Transverse colon (tissue), 4 donors: ENCODE measurements at regions not wholly inside any gene's neighbourhood (a gene's known extent, or its start where the extent isn't known, plus 50 kb on each side); places are given as distances from the start of the nearest gene placed in this dataset.

Source experiments
- DNase-seq: peaks from one replicate; pipeline ENCODE4 v3.0.0-alpha.2; 2019
- H3K27ac ChIP-seq, 4 donors: fragments of 200-600 bp; sonication (generic); 2 replicates each; pipeline ENCODE4 v1.5.1; 2016 to 2018; ENCODE audit warnings: inconsistent platforms in 4 of 4
- H3K27me3 ChIP-seq: fragments of 200-600 bp; sonication (generic); 2 replicates; pipeline ENCODE4 v1.5.1; 2017; ENCODE audit warnings: inconsistent platforms
- H3K36me3 ChIP-seq, 4 donors: fragments of 200-600 bp; sonication (generic); 2 replicates each; pipeline ENCODE4 v1.5.1; 2017 to 2019; ENCODE audit warnings: inconsistent platforms in 4 of 4
- H3K4me1 ChIP-seq, 4 donors: fragments of 200-600 bp; sonication (generic); 2 replicates each; pipeline ENCODE4 v1.5.1; 2017 to 2020; ENCODE audit warnings: inconsistent platforms in 4 of 4
- H3K4me3 ChIP-seq, 4 donors: fragments of 200-600 bp; sonication (generic); 1 replicate in 1 of 4; 2 replicates in 3 of 4; pipeline versions ENCODE4 v1.5.1 to v1.6.1; 2017 to 2019; ENCODE audit warnings: inconsistent platforms in 4 of 4
- H3K9me3 ChIP-seq, 2 donors: fragments of 200-600 bp; sonication (generic); 2 replicates each; pipeline ENCODE4 v1.5.1; 2017 to 2019; ENCODE audit warnings: inconsistent platforms in 2 of 2
- EP300 ChIP-seq: sonication (generic); formaldehyde crosslinking; IDR thresholded peaks from one replicate; pipeline ENCODE4 v1.6.1; 2017; ENCODE audit warnings: antibody characterized with exemption, low read depth
- POLR2A ChIP-seq: fragments of 450-650 bp; IDR thresholded peaks from one replicate; pipeline ENCODE4 v1.6.1; 2016; ENCODE audit warnings: antibody characterized with exemption, mild to moderate bottlenecking, moderate library complexity
- POLR2AphosphoS5 ChIP-seq, 3 donors: sonication (generic); formaldehyde crosslinking; IDR thresholded peaks; one replicate each; pipeline ENCODE4 v1.6.1; 2016; ENCODE audit warnings: antibody characterized with exemption in 3 of 3
- WGBS, 2 donors: methylation state at CpG; one replicate each; pipeline ENCODE4 v1.1.5; 2018; ENCODE audit warnings: low coverage in 1 of 2; 5-methylcytosine and 5-hydroxymethylcytosine counted together
- in situ Hi-C, 4 donors: fragments of 200-750 bp; cut with MboI; loops; one replicate each; pipeline versions ENCODE4 v1.15.0 to v1.15.1; 2017; ENCODE audit warnings: low sequenced_read_pairs in 3 of 4, low pct_ligation_motif_present in 1 of 4, low pct_unique_long_range_greater_than_20kb in 1 of 4
- intact Hi-C: fragments of 100-400 bp; cut with DNase I; formaldehyde crosslinking; loops from one replicate; pipeline ENCODE4 v1.15.1; 2023; ENCODE audit warnings: low total_unique reads
- TF ChIP-seq, protein P1 (sequence below), 5 experiments: fragments of 200-600 bp in 3 of 5; fragments of 450-650 bp in 2 of 5; sonication (generic) in 3 of 5; IDR thresholded peaks; 1 replicate in 2 of 5; 2 replicates in 3 of 5; pipeline ENCODE4 v1.5.1; 2016 to 2017; ENCODE audit warnings: antibody characterized with exemption in 5 of 5, inconsistent platforms in 3 of 5, mild to moderate bottlenecking in 2 of 5, moderate library complexity in 1 of 5

DNA sequence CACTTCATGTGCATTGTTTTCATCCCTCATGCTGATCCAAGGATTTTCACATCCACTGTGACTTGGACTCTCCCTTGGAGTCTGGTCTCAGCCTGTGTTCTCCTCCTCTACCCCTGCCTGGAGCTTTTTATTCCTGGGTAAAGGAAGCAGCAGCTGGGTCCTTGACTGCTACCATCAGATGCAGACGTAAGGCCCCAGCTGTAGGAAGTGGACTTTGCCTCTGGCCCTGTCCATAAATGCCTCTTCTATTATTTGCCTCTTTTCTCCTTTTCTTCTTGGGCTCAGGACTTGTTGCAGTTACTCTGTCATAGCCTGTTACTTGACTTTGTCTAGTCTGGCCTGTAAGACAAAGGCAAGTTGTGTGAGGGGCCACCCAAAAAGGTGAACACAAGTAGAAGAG lies 303.8 kb downstream of the NXPE2 start:
- WGBS, 2 donors = 29% methylated on average over 1 of the region's 1 CpG; no CpG with 5 or more reads in 1 of the 2 donors
- DNase-seq = no peak
- no peak for TF ChIP-seq EP300
- TF ChIP-seq POLR2A = no peak
- TF ChIP-seq, protein P1, sequence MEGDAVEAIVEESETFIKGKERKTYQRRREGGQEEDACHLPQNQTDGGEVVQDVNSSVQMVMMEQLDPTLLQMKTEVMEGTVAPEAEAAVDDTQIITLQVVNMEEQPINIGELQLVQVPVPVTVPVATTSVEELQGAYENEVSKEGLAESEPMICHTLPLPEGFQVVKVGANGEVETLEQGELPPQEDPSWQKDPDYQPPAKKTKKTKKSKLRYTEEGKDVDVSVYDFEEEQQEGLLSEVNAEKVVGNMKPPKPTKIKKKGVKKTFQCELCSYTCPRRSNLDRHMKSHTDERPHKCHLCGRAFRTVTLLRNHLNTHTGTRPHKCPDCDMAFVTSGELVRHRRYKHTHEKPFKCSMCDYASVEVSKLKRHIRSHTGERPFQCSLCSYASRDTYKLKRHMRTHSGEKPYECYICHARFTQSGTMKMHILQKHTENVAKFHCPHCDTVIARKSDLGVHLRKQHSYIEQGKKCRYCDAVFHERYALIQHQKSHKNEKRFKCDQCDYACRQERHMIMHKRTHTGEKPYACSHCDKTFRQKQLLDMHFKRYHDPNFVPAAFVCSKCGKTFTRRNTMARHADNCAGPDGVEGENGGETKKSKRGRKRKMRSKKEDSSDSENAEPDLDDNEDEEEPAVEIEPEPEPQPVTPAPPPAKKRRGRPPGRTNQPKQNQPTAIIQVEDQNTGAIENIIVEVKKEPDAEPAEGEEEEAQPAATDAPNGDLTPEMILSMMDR (IDR thresholded peaks at IDR 0.05) = no peak
- TF ChIP-seq POLR2AphosphoS5 (IDR thresholded peaks at IDR 0.05) = no peak
- no peak overlapping the region for H3K4me3 ChIP-seq
- H3K27me3 ChIP-seq = no peaks in the 10 kb centered on the region
- H3K9me3 ChIP-seq = no peaks in the 10 kb centered on the region
- in situ Hi-C loops (no loop called here), intact Hi-C loops (no loop called here)
- H3K27ac ChIP-seq = no peak overlapping the region
- no peaks in the 10 kb centered on the region for H3K36me3 ChIP-seq
- no peaks in the 10 kb centered on the region for H3K4me1 ChIP-seq

DNA sequence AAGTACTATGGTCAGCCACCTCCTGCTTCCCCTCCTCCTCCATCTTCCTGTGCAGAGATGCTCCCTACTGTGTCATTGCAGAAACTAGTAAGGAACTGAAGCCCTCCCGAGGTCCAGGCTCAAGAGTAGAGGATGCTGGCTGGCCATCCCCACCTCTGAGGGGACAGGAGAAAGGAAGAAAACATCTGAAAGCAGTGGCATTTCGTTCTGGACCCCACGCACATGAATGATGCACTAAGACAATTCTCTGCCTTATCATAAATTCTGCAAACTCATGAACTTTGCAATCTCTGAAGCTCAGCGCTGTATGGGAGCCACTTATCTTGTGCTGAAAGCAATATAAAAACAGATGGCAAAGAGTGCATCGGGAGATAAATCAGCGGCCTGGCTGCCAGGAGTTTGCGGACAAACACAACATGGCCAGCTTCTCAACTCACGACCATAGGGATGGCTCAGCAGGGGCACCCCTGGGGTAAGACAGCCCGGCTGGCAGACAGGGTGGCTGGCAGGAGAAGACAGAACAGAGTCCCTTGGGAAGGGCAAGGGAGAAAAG lies 306.4 kb downstream of the NXPE2 start:
- intact Hi-C loops = no loop called here
- WGBS, 2 donors = 81 to 83% methylated on average over 7 to 9 of the region's 9 CpGs
- Histone ChIP-seq H3K4me1 (no peaks in the 10 kb centered on the region), H3K27ac (no peak overlapping the region), H3K36me3 (no peaks in the 10 kb centered on the region), H3K4me3 (no peak overlapping the region), H3K27me3 (no peaks in the 10 kb centered on the region), H3K9me3 (no peaks in the 10 kb centered on the region)
- in situ Hi-C loops = no loop called here
- DNase-seq = no peak
- TF ChIP-seq POLR2A (no peak), EP300 (no peak), POLR2AphosphoS5 (IDR thresholded peaks at IDR 0.05) (no peak)
- TF ChIP-seq, protein P1 (IDR thresholded peaks at IDR 0.05) = no peak

DNA sequence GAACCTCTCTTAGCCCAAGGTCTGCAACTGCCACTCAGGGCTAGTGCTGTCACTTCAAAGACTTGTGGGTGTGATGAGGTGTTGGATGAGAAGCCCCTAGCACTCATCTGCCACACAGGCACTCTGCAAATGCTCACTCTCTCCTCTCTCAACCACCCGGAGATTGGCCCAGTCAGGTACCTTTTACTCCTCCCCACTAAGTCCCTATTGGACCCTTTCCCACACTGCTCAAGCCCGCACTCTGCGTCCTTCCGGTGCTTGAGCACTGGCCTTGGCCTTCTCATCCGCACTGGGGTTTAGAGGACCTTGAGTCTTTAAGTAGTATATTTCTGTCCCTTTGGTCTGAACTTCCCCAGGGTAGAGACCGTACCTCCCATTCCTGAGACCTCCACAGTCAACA lies 308.0 kb downstream of the NXPE2 start:
- intact Hi-C loops (no loop called here), in situ Hi-C loops (no loop called here)
- no peaks in the 10 kb centered on the region for H3K27me3 ChIP-seq
- no peak for DNase-seq
- H3K4me3 ChIP-seq = no peak overlapping the region
- no peaks in the 10 kb centered on the region for H3K4me1 ChIP-seq
- H3K27ac ChIP-seq = no peak overlapping the region
- H3K9me3 ChIP-seq = no peaks in the 10 kb centered on the region
- H3K36me3 ChIP-seq = no peaks in the 10 kb centered on the region
- TF ChIP-seq EP300 = no peak
- TF ChIP-seq, protein P1 (IDR thresholded peaks at IDR 0.05) = no peak
- TF ChIP-seq POLR2A = no peak
- no peak for TF ChIP-seq POLR2AphosphoS5 (IDR thresholded peaks at IDR 0.05)
- WGBS, 2 donors = 85 to 100% methylated on average over 2 to 6 of the region's 6 CpGs

DNA sequence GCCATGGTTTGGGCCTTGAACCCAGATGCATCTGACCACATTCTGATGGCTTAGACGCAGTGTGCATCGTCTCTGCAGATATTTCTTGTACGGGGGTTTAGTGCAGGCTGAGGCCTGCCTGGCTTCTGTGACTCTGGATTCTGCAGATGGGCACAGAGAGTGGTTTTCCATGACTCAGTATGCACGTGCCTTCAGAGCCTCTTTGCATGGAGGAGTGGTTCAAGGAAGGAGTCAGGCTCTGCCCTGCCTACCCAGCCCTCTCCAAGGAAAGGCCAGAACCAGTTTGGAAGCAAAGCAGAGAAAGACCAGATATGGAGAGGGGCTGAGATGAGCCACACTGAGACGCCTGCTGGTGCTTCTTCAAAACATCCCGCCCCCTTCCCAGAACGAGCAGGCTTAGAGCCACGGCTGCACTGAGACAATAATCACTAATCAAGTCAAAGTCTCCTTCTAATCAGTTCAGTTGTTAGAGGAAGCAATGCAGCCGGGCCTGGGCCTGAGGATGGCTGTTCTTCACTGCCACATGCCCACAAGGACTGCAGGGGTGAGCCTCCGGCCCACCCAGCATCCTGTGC lies 308.9 kb downstream of the NXPE2 start:
- Histone ChIP-seq H3K27ac (no peak overlapping the region), H3K4me3 (no peak overlapping the region), H3K36me3 (no peaks in the 10 kb centered on the region), H3K27me3 (no peaks in the 10 kb centered on the region), H3K9me3 (no peaks in the 10 kb centered on the region), H3K4me1 (no peaks in the 10 kb centered on the region)
- in situ Hi-C loops (no loop called here), intact Hi-C loops (no loop called here)
- DNase-seq = no peak
- TF ChIP-seq POLR2A = no peak
- TF ChIP-seq, protein P1 (IDR thresholded peaks at IDR 0.05) = no peak
- TF ChIP-seq POLR2AphosphoS5 (IDR thresholded peaks at IDR 0.05) = no peak
- TF ChIP-seq EP300 = no peak
- 64% methylated on average over 10 of the region's 10 CpGs; no CpG with 5 or more reads in 1 of the 2 donors for WGBS, 2 donors
